ENCODE measurements at regions not wholly inside any gene's neighbourhood (a gene's known extent, or its start where the extent isn't known, plus 50 kb on each side); places are given as distances from the start of the nearest gene placed in this dataset.

DNA sequence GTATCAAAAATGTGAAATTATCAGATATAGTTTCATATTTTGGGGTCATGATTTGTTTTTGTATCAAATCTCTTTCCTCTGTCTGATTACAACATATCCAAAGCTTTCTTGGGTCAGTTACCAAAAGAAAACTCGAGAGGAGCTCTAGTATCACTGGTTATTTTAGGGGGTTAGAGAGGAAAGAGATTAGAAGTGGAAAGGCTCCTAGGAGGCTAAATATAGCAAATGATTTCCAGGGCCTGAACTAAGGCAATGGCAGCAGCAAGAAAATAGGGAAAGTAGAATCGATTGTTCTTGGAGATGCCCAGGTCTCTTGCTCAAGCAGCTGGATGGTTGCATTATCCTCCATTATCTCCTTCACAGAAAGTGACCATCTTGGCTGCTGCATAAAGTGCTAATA, 72.9 kb downstream of the NHLRC3 start:
- no peak for DNase-seq (ENCODE audit: low spot score)
- TF ChIP-seq, protein P1, sequence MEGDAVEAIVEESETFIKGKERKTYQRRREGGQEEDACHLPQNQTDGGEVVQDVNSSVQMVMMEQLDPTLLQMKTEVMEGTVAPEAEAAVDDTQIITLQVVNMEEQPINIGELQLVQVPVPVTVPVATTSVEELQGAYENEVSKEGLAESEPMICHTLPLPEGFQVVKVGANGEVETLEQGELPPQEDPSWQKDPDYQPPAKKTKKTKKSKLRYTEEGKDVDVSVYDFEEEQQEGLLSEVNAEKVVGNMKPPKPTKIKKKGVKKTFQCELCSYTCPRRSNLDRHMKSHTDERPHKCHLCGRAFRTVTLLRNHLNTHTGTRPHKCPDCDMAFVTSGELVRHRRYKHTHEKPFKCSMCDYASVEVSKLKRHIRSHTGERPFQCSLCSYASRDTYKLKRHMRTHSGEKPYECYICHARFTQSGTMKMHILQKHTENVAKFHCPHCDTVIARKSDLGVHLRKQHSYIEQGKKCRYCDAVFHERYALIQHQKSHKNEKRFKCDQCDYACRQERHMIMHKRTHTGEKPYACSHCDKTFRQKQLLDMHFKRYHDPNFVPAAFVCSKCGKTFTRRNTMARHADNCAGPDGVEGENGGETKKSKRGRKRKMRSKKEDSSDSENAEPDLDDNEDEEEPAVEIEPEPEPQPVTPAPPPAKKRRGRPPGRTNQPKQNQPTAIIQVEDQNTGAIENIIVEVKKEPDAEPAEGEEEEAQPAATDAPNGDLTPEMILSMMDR (IDR thresholded peaks at IDR 0.05; ENCODE audit: extremely low read depth, missing control alignments), result no peak

DNA sequence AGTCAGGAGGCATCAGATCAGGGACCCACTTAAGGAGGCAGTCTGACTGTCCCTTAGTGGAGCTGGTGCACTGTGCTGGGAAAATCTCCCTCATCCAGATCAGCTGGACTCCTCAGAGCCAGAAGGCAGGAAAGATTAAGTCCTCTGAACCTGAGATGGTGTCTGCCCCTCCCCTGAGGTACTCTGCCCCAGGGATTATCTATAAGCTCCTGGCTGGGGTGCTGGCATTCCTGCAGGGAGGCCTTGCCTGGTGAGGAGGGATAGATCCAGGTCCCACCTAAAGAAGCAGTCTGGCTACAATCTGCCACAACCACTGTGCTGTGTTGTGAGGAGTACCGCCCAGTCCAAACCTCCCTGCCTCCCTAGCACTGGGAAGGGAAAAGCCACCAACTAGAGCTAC, 81.2 kb downstream of the NHLRC3 start:
- DNase-seq (ENCODE audit: low spot score), result no peak
- TF ChIP-seq, protein P1 (IDR thresholded peaks at IDR 0.05; ENCODE audit: extremely low read depth, missing control alignments), result no peak

DNA sequence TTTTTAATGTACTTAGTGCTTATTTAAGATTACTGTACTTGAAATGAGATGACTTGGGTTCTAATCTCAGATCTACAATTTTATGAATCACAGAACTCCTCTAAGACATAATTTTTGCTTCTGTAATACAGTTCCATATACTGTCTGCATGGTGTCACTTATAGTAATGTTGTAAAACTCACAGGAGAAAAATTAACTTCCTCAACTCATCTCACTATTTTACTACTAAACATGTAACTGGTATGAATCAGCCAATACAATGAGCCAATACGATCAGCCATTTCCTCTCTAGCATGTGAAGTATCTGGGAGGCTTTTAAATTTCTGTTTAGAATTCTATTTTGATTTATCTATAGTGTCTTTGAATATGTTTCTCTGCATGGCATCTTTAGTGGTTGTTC, 85.3 kb downstream of the NHLRC3 start:
- no peak for DNase-seq (ENCODE audit: low spot score)
- TF ChIP-seq, protein P1 (IDR thresholded peaks at IDR 0.05; ENCODE audit: extremely low read depth, missing control alignments), result no peak

DNA sequence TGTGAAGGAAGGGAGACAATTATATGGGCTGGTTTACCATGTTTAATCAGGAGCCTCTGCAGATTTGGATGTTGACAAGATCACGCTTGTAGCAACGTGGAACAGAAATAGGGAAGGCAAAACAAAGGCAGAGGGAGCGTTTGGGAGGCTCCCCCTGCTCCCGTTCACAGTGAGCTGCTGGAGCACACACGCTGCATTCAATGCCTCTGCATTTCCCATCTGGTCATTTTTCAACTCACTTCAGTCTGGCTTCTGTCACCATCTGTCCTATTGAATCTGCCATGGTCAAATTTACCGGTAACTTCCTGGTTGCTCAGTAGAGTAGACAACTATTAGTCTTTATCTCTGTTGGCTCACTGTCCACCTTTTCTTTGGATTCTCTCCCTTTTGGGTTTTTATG, 91.0 kb downstream of the NHLRC3 start:
- TF ChIP-seq, protein P1 (IDR thresholded peaks at IDR 0.05; ENCODE audit: extremely low read depth, missing control alignments), result no peak
- DNase-seq (ENCODE audit: low spot score), result no peak

DNA sequence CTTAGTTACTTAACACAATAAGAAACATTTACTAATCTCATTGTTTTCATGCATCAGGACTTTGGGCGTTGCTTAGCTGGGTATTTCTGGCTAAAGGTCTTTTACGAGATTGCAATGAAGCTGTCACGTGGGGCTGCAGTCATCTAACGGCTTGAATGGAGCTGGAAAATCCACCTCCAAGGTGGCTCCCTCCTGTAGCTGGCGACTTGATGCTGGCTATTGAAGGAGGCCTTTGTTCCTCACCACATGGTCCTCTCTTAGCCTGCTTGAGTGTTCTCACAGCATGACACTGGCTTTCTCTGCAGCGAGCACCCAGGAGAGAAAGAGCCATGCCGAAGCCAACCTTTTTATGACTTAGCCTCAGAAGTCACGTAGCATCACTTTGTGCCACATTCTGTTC, 92.0 kb downstream of the NHLRC3 start:
- TF ChIP-seq, protein P1 (IDR thresholded peaks at IDR 0.05; ENCODE audit: extremely low read depth, missing control alignments), result no peak
- no peak for DNase-seq (ENCODE audit: low spot score)

DNA sequence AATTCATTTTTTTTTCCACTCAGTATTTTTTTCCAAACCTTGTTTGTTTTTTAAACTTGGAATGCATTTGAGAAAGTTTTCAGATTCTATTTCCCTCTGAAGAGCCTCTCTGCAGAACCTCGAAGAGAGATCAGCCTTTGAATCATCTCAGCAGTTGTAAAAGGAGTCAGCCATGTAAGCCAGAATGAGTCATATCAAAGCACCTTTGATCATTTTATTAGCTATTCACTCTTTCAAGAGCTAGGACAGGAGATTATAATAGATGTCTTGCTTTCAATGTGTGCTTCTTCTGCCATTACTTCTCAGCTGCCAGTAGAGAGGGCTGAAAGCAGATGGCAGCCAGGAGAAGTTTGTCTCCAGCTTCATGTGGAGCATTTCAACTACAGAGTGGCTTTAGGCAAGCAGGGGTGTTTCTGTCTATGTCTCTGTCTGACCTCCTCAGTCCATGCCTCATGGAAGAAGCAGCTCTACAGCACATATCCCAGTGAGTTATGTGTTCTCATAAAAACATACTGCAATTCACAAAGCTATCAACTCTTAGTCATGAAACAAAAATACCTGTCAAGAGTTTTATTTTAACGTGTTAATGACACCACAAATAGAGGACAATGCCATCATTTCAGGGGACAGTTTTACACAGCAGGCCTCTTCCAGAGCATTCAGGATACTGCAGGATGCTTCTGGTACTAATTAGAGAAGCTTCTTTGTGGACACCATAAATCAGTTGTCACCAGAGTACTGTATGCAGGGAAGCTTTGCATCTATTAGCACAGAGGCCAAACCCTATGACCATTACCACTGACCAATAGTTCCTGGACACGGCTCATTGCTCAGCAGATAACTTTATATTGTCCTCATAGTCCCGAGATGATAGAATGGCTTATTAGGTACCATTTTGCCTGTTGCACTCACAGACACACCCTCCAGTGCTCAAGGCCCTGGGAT, 94.3 kb downstream of the NHLRC3 start:
- TF ChIP-seq, protein P1 (IDR thresholded peaks at IDR 0.05; ENCODE audit: extremely low read depth, missing control alignments), result no peak
- no peak for DNase-seq (ENCODE audit: low spot score)

DNA sequence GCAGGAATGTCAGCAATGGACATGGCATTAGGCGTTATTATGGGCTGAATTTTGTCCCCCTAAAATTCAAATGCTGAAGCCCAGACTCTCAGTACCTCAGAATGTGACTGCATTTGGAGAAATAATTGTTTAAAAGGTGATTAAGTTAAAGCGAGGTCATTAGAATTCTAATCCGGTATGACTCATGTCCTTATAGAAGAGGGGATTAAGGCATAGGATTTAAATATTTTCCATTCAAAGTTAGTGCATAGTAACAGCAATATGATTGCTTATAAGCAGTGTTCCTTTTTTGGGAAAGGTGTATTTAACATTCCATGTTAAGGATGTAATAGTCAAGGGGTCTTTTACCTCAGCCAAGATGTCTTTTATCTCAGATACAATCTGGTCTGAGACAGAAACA, 95.5 kb downstream of the NHLRC3 start:
- no peak for DNase-seq (ENCODE audit: low spot score)
- TF ChIP-seq, protein P1 (IDR thresholded peaks at IDR 0.05; ENCODE audit: extremely low read depth, missing control alignments), result no peak
